GM23338 (cell line): ENCODE measurements at regions not wholly inside any gene's neighbourhood (a gene's known extent, or its start where the extent isn't known, plus 50 kb on each side); places are given as distances from the start of the nearest gene placed in this dataset.
A peak's percentile ranks its signal among the peaks of the same experiment; 100 is the strongest.

Source experiments
- ATAC-seq: fragments of 200-7000 bp; cut with Tn5 transposase; 3 replicates; pipeline ENCODE4 v1.9.1; 2020
- DNase-seq: peaks from one replicate; pipeline ENCODE4 v3.0.0-alpha.2; 2015; ENCODE audit warnings: low spot score
- H2AFZ ChIP-seq: fragments of 200-600 bp; sonication (generic); 2 replicates; pipeline ENCODE4 v1.8.0; 2016; ENCODE audit warnings: antibody characterized with exemption, mild to moderate bottlenecking, moderate library complexity
- H3F3A ChIP-seq: fragments of 200-600 bp; sonication (generic); replicated peaks from 2 replicates; pipeline ENCODE4 v1.8.0; 2017; ENCODE audit warnings: antibody characterized with exemption, mixed run types, low read depth
- H3K27ac ChIP-seq: fragments of 200-600 bp; sonication (generic); 2 replicates; pipeline ENCODE4 v1.6.1; 2016; ENCODE audit warnings: low read depth
- H3K27me3 ChIP-seq: fragments of 200-600 bp; sonication (generic); 2 replicates; pipeline ENCODE4 v1.8.0; 2016; ENCODE audit warnings: mild to moderate bottlenecking, mixed run types, moderate library complexity; ENCODE audit not compliant: insufficient read depth
- H3K36me3 ChIP-seq: fragments of 200-600 bp; sonication (generic); 2 replicates; pipeline ENCODE4 v1.8.0; 2016; ENCODE audit warnings: mild to moderate bottlenecking; ENCODE audit not compliant: insufficient read depth
- H3K4me1 ChIP-seq: fragments of 200-600 bp; sonication (generic); 2 replicates; pipeline ENCODE4 v1.8.0; 2016; ENCODE audit warnings: mild to moderate bottlenecking, moderate library complexity; ENCODE audit not compliant: insufficient read depth
- H3K4me2 ChIP-seq: fragments of 200-600 bp; sonication (generic); 2 replicates; pipeline ENCODE4 v1.7.1; 2017; ENCODE audit warnings: mixed run types
- H3K4me3 ChIP-seq: fragments of 200-600 bp; sonication (generic); 2 replicates; pipeline ENCODE4 v1.6.1; 2016; ENCODE audit warnings: mixed run types
- H3K79me2 ChIP-seq: fragments of 200-600 bp; sonication (generic); replicated peaks from 2 replicates; pipeline ENCODE4 v1.8.0; 2017; ENCODE audit warnings: mild to moderate bottlenecking; ENCODE audit not compliant: insufficient read depth
- H3K9me2 ChIP-seq: fragments of 200-600 bp; sonication (generic); 2 replicates; pipeline ENCODE4 v1.8.0; 2017; ENCODE audit not compliant: insufficient read depth
- H4K20me1 ChIP-seq: fragments of 200-600 bp; sonication (generic); replicated peaks from 2 replicates; pipeline ENCODE4 v1.8.0; 2017; ENCODE audit warnings: mild to moderate bottlenecking; ENCODE audit not compliant: insufficient read depth
- H3K27ac Mint-ChIP-seq: 2 replicates; pipeline ENCODE4 v1.8.0; 2020; ENCODE audit warnings: inconsistent platforms, mild to moderate bottlenecking, moderate library complexity, mixed read lengths
- H3K27me3 Mint-ChIP-seq: 3 replicates; pipeline ENCODE4 v1.8.0; 2022; ENCODE audit warnings: low read depth, mild to moderate bottlenecking, moderate library complexity, mixed read lengths, inconsistent platforms; ENCODE audit not compliant: insufficient read depth, poor library complexity
- H3K36me3 Mint-ChIP-seq: 3 replicates; pipeline ENCODE4 v1.8.0; 2021; ENCODE audit warnings: low read depth, mild to moderate bottlenecking, inconsistent platforms, moderate library complexity, mixed read lengths
- H3K4me1 Mint-ChIP-seq: 3 replicates; pipeline ENCODE4 v1.8.0; 2020; ENCODE audit warnings: mild to moderate bottlenecking, inconsistent platforms, mixed read lengths
- H3K4me3 Mint-ChIP-seq: 3 replicates; pipeline ENCODE4 v1.8.0; 2021; ENCODE audit warnings: moderate library complexity, mild to moderate bottlenecking, inconsistent platforms, mixed read lengths
- H3K9me3 Mint-ChIP-seq: 3 replicates; pipeline ENCODE4 v1.8.0; 2020; ENCODE audit warnings: moderate library complexity, mild to moderate bottlenecking, inconsistent platforms, mixed read lengths
- ETS1 ChIP-seq: IDR thresholded peaks from 2 replicates; pipeline ENCODE4 v1.6.1; 2016; ENCODE audit warnings: antibody characterized with exemption
- EZH2 ChIP-seq: fragments of 200-600 bp; sonication (generic); IDR thresholded peaks from one replicate; pipeline ENCODE4 v1.8.0; 2017; ENCODE audit warnings: antibody characterized with exemption, mild to moderate bottlenecking, low read depth; ENCODE audit not compliant: unreplicated experiment
- EZH2phosphoT487 ChIP-seq: fragments of 200-600 bp; sonication (generic); IDR thresholded peaks from one replicate; pipeline ENCODE4 v1.8.1; 2018; ENCODE audit warnings: antibody characterized with exemption; ENCODE audit not compliant: unreplicated experiment
- NANOG ChIP-seq: IDR thresholded peaks from 2 replicates; pipeline ENCODE4 v1.6.1; 2016; ENCODE audit warnings: antibody characterized with exemption, borderline replicate concordance
- REST ChIP-seq: IDR thresholded peaks from one replicate; pipeline ENCODE4 v1.6.1; 2018; ENCODE audit warnings: antibody characterized with exemption; ENCODE audit not compliant: unreplicated experiment
- STAT1 ChIP-seq: IDR thresholded peaks from one replicate; pipeline ENCODE4 v1.6.1; 2016; ENCODE audit warnings: antibody characterized with exemption; ENCODE audit not compliant: unreplicated experiment
- ZNF114 ChIP-seq: fragments of 250-450 bp; sonication (Bioruptor Pico); IDR thresholded peaks from 2 replicates; pipeline ENCODE4 v1.5.0; 2020; ENCODE audit warnings: mild to moderate bottlenecking, moderate library complexity
- ZNF331 ChIP-seq: fragments of 250-450 bp; sonication (Bioruptor Pico); IDR thresholded peaks from 2 replicates; pipeline ENCODE4 v1.5.0; 2020; ENCODE audit warnings: low read depth, mild to moderate bottlenecking, moderate library complexity
- TF ChIP-seq, protein P1 (sequence below), 2 experiments: fragments of 200-600 bp in 1 of 2; sonication (generic) in 1 of 2; conservative IDR thresholded peaks; 2 replicates each; pipeline versions ENCODE4 v1.5.1 to v1.6.1; 2016 to 2017; ENCODE audit warnings: antibody characterized with exemption in 2 of 2, low read depth in 2 of 2, mild to moderate bottlenecking in 2 of 2, moderate library complexity in 1 of 2
- TF ChIP-seq, protein P2 (sequence below): fragments of 250-450 bp; sonication (Bioruptor Pico); IDR thresholded peaks from 2 replicates; pipeline ENCODE4 v1.5.0; 2020; ENCODE audit warnings: mild to moderate bottlenecking, moderate library complexity

DNA sequence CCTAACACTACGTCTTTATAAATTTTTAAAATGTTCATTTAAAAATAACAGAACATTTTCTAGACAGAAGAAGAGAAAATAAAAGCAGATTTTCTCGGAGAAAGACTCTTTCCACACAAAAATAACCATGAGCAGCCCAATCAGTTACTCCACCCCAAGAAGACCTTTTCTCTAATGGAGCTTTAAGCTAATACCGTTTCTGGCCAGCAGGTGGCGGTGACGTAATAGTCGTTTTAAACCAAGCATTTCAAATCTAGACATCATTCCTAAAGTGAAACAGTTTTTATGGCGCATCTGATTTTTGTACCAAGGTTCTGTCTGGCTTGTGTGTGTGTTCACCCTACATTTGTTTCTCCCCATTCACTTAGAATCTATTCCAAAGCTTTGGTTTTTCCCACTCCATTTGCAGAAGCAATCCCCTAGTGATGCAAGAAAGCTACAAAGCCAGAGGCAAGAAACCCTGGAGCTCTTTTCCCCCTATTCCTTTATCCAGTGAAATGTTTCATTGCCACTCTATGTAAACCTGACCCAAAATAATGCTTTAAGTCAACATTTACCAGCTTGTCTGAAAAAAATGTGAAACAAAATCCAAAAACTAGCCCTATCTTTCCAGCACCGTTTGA is 336.7 kb upstream of the IGF1R start (continued):
- no peak for TF ChIP-seq ETS1
- no peak for TF ChIP-seq STAT1
- TF ChIP-seq, protein P1, sequence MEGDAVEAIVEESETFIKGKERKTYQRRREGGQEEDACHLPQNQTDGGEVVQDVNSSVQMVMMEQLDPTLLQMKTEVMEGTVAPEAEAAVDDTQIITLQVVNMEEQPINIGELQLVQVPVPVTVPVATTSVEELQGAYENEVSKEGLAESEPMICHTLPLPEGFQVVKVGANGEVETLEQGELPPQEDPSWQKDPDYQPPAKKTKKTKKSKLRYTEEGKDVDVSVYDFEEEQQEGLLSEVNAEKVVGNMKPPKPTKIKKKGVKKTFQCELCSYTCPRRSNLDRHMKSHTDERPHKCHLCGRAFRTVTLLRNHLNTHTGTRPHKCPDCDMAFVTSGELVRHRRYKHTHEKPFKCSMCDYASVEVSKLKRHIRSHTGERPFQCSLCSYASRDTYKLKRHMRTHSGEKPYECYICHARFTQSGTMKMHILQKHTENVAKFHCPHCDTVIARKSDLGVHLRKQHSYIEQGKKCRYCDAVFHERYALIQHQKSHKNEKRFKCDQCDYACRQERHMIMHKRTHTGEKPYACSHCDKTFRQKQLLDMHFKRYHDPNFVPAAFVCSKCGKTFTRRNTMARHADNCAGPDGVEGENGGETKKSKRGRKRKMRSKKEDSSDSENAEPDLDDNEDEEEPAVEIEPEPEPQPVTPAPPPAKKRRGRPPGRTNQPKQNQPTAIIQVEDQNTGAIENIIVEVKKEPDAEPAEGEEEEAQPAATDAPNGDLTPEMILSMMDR (conservative IDR thresholded peaks at IDR 0.05; ENCODE audit: low read depth in 2 of 2), result peak; percentile 83 to 90
- TF ChIP-seq NANOG, result no peak
- TF ChIP-seq ZNF114, result no peak
- no peak for TF ChIP-seq ZNF331 (CRISPR knock-in tag)

GRCh38 chr15:98312913-98313312 is 335.4 kb upstream of the IGF1R start:
- Histone ChIP-seq H3K27ac (no peak overlapping the region), H3K27me3 (no peaks in the 10 kb centered on the region), H3K4me2 (no peak overlapping the region), H3F3A (no peaks in the 10 kb centered on the region), H3K4me3 (no peak overlapping the region), H3K36me3 (no peaks in the 10 kb centered on the region), H3K79me2 (no peaks in the 10 kb centered on the region), H4K20me1 (no peaks in the 10 kb centered on the region), H3K9me2 (no peaks in the 10 kb centered on the region), H3K4me1 (no peaks in the 10 kb centered on the region), H2AFZ (no peak overlapping the region; the same call in 1 of the 2 replicates)
- H3K27ac Mint-ChIP-seq, result no peak overlapping the region
- DNase-seq (no peak), ATAC-seq (no peak)
- no peak overlapping the region for H3K4me3 Mint-ChIP-seq
- peaks cover 6% of the 10 kb centered on the region for H3K27me3 Mint-ChIP-seq
- H3K9me3 Mint-ChIP-seq, result peaks cover under 1% of the 10 kb centered on the region; the same call in 2 of the 3 replicates
- no peaks in the 10 kb centered on the region for H3K36me3 Mint-ChIP-seq
- H3K4me1 Mint-ChIP-seq, result no peaks in the 10 kb centered on the region
- TF ChIP-seq EZH2phosphoT487 (no peak), REST (no peak), ZNF331 (CRISPR knock-in tag) (no peak), EZH2 (no peak)
- TF ChIP-seq, protein P2, sequence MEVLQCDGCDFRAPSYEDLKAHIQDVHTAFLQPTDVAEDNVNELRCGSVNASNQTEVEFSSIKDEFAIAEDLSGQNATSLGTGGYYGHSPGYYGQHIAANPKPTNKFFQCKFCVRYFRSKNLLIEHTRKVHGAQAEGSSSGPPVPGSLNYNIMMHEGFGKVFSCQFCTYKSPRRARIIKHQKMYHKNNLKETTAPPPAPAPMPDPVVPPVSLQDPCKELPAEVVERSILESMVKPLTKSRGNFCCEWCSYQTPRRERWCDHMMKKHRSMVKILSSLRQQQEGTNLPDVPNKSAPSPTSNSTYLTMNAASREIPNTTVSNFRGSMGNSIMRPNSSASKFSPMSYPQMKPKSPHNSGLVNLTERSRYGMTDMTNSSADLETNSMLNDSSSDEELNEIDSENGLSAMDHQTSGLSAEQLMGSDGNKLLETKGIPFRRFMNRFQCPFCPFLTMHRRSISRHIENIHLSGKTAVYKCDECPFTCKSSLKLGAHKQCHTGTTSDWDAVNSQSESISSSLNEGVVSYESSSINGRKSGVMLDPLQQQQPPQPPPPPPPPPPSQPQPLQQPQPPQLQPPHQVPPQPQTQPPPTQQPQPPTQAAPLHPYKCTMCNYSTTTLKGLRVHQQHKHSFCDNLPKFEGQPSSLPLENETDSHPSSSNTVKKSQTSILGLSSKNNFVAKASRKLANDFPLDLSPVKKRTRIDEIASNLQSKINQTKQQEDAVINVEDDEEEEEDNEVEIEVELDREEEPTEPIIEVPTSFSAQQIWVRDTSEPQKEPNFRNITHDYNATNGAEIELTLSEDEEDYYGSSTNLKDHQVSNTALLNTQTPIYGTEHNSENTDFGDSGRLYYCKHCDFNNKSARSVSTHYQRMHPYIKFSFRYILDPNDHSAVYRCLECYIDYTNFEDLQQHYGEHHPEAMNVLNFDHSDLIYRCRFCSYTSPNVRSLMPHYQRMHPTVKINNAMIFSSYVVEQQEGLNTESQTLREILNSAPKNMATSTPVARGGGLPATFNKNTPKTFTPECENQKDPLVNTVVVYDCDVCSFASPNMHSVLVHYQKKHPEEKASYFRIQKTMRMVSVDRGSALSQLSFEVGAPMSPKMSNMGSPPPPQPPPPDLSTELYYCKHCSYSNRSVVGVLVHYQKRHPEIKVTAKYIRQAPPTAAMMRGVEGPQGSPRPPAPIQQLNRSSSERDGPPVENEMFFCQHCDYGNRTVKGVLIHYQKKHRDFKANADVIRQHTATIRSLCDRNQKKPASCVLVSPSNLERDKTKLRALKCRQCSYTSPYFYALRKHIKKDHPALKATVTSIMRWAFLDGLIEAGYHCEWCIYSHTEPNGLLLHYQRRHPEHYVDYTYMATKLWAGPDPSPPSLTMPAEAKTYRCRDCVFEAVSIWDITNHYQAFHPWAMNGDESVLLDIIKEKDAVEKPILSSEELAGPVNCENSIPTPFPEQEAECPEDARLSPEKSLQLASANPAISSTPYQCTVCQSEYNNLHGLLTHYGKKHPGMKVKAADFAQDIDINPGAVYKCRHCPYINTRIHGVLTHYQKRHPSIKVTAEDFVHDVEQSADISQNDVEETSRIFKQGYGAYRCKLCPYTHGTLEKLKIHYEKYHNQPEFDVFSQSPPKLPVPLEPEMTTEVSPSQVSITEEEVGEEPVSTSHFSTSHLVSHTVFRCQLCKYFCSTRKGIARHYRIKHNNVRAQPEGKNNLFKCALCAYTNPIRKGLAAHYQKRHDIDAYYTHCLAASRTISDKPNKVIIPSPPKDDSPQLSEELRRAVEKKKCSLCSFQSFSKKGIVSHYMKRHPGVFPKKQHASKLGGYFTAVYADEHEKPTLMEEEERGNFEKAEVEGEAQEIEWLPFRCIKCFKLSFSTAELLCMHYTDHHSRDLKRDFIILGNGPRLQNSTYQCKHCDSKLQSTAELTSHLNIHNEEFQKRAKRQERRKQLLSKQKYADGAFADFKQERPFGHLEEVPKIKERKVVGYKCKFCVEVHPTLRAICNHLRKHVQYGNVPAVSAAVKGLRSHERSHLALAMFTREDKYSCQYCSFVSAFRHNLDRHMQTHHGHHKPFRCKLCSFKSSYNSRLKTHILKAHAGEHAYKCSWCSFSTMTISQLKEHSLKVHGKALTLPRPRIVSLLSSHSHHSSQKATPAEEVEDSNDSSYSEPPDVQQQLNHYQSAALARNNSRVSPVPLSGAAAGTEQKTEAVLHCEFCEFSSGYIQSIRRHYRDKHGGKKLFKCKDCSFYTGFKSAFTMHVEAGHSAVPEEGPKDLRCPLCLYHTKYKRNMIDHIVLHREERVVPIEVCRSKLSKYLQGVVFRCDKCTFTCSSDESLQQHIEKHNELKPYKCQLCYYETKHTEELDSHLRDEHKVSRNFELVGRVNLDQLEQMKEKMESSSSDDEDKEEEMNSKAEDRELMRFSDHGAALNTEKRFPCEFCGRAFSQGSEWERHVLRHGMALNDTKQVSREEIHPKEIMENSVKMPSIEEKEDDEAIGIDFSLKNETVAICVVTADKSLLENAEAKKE, result no peak
